H4 (cell line): ENCODE measurements at regions not wholly inside any gene's neighbourhood (a gene's known extent, or its start where the extent isn't known, plus 50 kb on each side); places are given as distances from the start of the nearest gene placed in this dataset.
"Not testable (repeated sequence)": the region's sequence is repeated elsewhere in the genome, so short reads cannot be mapped to it uniquely, and the experiment has no call there.

Source experiments
- DNase-seq: peaks from one replicate; pipeline ENCODE4 v3.0.0-alpha.2; 2015; ENCODE audit warnings: low spot score

DNA sequence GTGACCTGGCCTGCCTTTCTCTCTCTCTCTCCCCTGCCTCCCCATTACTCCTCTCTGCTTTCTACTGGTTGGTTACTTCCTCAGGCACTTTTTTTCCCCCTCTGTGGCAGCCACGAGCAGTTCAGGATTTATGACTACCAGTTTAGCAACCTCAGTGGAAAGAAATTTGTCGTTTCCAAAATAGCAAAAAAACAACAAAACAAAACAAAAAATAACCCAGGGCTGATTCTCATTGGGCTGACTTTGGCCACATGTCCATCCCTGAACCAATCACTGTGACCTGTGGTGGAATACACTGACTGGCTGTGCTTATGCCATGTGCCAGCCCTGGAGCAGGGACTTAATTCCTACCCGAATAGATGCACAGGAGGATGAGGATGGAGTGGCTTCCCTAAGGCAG, 137.4 kb downstream of the TFAP2C start:
- DNase-seq: no peak

DNA sequence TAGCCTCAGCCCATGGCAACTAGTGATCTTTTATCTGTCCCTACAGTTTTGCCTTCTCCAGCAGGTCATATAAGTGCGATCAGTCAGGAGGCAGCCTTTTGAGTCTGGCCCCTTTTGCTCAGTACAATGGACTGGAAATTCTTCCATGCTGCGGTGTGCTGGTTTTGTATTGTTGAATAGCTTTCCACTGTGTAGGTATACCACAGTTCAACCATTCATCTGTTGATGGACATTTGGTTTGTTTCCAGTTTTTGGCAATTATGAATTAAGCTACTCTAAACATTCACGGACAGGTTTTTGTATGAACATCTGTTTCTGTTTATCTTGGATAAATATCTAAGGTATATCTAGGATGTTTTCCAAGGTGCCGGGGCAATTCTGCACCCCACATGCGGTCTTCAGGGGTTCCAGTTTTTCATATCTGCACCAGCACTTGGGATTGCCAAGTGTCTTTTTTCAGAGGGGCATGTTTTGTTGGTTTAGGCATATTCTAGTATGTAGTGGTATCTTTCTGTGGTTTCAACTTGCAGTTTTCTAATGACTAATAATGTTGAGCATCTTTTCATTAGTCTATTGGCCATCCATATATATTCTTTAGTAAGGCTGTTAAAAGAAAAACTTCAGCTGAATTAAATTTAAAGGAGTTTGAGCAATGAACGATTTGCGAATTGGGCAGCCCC, 141.0 kb downstream of the TFAP2C start:
- no peak for DNase-seq

DNA sequence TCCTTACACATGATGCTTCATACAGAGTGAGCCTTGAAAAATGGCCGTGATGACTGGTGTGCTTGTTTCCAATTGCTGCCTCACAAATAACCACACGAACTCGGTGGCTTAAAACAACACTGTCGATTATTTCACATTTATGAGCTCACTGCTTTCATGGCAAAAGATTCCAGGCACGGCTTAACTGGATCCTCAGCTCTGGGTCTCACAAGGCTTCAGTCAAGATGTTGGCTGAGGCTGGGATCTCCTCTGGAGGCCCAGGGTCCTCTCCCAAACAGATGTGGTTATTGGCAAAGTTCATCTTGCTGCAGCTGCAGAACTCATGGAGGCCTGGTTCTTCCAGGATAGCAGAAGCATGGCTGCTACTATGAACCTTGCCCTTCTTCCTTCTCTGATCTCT, 144.6 kb downstream of the TFAP2C start:
- DNase-seq: no peak

DNA sequence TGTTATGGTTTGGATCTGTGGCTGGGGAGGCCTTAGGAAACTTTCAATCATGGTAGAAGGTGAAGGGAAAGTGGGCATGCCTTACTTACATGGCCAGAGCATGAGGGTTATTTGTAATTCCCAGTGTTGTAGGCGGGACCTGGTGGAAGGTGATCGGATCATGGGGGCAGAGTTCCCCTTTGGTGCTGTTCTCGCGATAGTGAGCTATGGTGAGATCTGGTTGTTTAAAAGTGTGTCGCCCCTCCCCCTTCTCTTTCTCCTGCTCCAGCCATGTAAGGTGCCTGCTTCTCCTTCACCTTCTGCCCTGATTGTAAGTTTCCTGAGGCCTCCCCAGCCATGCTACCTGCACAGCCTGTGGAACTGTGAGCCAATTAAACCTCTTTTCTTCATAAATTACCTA, 145.8 kb downstream of the TFAP2C start:
- no peak for DNase-seq

DNA sequence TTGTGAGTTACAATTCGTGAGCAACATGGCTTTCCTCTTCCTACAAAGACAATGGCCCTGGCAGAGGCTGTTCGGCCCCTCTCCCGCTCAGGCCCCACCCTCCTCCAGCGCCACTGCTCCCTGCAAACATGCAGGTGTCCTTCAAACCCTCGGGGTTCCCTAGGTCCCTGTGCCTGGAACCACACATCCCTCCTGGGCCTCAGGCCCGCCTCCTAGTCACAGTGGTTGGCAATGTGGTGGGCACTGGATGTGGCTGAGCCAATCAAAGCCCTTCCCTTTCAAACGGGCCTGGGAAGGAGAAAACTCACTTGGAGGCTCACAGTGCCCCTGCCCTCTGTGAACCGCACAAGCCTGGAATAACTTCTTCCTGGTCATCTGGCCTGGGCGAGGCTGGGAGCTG, 147.2 kb downstream of the TFAP2C start:
- DNase-seq: no peak

DNA sequence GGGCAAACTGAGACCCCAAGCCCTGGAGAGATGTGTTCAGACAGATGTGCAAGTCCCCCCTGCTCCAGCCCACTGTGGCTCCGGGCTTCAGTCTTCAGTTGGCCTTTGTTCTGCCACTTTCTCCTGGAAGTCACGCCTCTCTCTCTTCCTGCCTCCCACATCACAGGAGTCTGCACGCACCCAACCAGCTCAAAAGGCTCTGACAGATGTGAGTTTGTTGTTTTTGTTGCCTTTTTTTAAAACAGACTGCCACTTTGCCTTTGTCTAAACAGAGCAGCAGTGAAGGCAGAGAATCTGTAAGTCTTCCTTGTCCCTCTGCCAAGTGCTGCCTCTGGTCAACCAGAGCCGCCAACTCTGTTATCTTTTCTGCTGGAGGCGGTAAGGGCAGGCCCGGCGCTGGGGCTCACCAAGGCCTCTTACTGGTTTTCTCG, 149.7 kb downstream of the TFAP2C start:
- DNase-seq: peak; percentile 93

DNA sequence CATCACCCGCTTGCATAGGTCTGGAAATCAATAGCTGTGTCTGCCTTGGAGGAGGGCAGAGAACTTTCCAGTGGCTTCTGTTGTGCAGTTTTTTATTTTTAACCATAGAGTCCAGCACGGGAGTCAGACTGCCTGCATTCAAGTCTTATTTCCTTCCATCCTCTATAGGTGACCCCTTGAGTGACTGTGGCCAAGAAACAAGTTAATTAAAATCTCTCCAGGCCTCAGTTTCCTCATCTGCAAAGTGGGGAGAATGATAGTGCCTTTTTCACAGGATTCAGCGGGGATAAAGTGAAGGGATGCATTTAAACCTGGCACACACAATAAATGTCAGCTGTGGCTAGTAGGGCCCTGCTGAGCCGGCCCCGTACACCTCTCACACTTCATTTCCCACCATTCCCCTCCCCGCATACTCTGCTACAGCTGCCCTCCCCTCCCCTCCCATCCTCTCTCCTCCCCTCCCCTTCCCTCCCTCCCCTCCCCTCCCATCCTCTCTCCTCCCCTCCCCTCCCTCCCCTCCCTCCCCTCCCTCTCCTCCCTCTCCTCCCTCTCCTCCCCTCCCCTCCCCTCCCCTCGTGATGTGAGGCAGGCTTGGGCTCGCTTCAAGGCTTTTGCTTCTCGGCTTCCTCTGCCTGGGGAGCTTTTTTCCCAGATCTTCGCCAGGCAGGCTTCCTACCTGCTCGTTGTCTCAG, 150.5 kb downstream of the TFAP2C start:
- no peak for DNase-seq

DNA sequence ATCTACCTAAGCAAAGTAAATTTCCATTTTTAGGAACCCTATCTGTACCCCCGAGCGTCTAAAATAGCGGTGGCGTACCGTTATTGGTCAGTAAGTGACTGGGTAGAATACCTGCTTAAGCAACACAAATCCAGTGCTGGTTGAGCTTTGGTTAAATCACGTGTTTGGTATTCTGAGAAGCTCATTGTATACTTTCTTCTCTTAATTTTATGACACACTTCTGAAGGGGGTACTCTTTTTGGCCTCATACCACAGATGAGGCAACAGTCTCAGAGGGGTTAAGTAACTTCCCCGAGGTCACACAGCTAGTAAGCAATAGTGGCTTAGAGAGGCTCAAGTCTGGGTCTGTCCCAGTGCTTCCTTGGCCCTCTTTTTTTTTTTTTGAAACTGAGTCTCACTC, 151.2 kb downstream of the TFAP2C start:
- DNase-seq: no peak

DNA sequence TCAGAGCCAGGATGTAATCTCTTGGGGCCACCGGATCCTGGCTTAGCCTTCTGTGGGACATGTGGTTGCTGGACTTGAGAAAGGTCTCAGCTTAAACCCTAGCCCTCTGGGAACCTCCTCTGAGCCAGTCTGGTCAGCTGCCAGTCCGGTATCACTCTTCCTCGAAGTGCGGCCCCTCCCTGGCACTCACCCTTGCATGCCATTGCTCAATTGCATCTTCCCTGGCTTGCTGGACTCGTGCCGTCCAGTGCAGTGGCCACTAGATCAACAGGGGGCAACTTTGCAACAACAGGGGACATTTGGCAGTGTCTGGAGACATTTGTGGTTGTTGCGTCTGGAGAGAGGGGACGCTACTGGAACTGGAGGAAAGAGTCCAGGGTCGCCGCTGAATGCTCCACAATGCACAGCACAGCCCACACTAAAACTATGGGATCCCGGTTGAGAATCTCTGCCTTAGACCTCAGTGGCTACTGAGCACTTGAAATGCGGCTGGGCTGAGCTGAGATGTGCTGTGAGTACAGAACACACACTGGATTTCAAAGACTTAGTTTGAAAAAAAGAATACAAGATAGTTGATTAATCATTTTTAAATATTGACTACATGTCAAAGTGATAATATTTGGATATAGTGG, 152.1 kb downstream of the TFAP2C start:
- peak; percentile 79 for DNase-seq

DNA sequence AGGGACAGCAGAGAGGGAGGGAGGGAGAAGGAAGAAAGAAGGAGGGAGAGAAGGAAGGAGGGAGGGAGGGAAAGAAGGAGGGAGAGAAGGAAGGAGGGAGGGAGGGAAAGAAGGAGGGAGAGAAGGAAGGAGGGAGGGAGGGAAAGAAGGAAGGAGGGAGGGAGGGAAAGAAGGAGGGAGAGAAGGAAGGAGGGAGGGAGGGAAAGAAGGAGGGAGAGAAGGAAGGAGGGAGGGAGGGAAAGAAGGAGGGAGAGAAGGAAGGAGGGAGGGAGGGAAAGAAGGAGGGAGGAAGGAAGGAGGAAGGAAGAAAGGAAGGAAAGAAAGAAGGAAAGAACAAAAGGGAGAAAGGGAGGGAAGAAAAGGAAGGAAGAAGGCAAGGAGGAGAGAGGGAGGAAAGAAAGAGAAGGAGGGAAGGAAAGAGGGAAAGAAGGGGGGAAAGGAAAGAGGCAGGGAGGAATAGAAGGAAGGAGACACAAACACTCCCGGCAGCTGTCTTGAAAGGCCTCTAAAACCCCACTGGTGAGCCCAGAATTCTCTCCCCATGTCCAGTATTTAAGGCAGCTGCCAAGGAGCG, 153.0 kb downstream of the TFAP2C start:
- not testable (repeated sequence) for DNase-seq

DNA sequence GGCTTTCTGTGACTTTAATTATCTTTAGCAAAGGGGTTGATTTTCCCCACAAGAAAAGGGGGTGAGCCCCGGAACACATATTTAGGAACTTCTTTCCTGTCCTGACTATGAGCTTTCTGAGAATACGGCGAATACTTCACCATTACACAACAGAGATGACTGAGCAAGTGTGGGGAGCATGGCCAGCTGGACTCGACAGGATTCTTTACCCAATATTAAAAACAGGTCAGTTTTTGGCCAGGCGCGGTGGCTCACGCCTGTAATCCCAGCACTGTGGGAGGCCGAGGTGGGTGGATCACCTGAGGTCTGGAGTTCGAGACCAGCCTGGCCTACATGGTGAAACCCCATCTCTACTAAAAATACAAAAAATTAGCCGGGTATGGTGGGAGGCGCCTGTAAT, 153.7 kb downstream of the TFAP2C start:
- DNase-seq: not testable (repeated sequence)

DNA sequence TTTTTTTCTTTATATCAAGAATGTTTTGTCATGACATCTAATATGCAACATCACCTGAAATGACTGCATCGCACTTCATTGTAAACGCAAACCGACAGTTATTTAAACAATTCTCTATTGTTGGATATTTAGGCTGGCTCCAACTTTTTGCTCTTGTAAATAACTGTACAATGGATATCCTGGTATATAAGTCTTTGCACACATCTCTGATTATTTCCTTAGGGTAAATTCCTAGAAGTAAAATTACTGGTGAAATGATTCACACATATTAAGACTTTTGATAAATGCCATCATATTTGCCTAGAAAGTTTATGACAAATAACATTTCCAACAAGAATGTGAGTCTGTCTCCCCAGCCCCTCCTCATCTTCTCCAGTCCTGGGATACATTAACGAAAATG, 154.7 kb downstream of the TFAP2C start:
- no peak for DNase-seq

DNA sequence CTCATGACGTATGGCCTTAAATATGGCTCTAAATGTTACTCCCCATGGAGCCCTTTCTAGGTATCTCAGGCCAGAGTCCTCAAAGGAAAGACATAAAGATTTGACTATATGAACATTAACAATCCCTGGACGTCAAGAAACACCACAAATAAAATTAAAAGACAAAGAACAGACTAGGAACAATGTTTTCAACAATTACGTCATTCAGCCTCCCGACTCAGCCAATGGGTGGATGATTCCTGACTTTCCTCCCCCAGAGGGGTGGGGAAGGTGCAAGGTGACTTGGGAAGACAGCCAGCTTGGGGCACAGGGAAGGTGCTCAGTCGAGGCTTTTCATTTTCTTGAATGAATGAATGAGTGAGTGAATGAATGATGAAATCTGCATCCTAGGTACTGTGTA, 157.4 kb downstream of the TFAP2C start:
- no peak for DNase-seq

DNA sequence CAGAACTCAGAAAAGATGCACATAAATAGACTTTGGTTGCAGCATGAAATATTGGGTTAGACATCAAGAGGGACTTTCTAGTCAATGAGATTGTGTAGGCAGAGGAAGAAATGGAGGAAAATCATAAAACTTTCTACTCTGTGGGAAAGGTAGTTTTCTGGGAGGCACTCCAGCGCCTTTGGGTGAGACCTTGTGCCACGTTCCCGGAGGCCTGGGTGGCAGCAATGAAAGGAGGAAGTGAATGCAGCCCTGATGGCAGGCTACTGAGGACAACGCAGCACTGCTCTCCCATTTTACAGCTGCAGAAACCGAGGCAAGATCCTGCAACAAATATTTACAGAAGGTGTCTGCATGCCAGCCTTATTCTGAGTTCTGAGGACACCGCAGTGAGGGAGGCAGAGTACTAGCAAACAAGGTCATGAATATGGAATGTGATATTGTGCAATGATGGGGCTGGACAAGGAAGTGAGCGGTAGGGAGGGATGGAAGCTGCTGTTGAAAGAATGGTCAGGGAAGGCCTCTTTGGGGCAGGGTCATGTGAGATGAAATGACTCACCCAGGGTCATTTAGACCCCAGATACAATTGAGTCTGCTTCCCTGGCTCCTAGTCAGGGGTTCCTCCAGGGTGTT, 159.1 kb downstream of the TFAP2C start:
- peak; percentile 97 for DNase-seq

DNA sequence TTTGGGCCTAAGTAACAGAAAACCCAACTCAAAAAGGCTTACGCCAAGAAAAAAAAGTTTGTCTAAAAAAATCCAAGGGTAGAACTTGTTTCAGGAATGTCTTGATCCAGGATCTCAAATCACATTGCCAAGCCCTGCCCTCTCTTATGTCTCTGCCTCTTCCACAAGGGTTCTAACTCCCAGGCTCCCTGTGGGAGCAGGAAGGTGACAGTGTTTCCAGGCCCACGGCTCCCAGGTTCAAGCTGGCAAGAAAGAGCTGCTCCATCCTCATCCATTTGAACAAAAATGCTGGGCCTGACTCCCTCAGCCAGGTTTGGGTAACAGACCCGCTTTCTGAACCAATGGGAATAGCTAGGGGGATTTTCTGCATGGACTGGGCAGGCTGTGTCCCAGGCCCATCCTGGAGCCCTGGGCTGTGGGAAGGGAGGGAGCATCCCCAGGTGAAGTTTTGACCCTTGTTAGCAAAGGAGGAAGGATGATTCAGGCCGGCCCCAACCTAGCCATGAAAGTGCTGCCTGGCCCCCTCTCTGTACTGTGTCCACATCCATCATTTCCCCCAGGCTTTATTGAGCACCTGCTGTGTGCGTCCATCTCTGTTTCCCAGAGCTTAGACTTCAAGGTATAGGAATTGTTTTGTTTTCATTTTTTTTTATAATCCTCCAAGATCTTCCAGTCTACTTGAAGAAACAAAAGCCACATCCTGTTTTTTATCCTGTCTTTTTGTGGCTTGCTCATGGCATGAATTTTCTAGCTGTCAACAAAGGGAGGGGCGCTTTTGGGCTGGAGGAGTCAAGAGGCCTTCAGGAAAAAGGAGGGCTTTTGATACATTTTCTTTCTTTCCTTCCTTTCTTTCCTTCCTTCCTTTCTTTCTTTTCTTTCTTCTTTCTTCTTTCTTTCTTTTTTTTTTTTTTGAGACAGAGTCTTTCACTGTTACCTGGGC, 159.8 kb downstream of the TFAP2C start:
- peak; percentile 57 for DNase-seq

DNA sequence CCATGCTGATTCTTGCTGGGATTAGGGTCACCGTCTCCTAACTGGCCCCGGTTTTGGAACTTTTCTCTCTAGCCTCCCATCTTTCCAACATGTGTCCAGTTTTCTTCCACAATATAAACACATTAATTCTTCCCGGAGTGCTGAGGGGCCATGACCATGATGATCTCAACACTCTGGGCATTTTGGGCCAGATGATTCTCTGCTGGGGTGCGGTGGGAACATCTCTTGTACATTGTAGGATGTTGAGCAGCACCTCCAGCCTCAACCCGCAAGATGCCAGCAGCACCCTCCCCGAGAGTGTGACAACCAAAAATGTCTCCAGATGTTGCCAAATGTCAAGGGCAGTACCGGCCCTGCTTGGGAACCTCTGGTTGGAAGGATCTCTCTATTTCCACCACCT, 164.8 kb downstream of the TFAP2C start:
- no peak for DNase-seq

DNA sequence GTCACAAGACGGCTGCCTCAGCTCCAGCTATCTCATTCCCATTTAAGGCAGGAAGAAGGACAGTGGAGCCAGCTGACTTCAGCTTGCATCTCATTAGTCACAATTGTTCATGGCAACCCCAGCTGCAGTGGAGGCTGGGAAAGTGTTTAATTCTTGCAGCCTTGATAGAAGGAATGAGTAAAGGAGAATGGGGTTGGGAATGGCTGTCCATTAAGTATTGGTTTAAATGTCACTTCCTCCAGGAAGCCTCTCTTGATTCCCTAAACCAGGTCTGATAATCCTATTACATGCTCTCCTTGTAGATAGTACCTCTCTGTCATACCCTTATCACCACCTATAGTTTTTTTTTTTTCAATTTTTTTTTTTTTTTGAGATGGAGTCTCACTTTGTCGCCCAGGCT, 166.4 kb downstream of the TFAP2C start:
- DNase-seq: no peak

DNA sequence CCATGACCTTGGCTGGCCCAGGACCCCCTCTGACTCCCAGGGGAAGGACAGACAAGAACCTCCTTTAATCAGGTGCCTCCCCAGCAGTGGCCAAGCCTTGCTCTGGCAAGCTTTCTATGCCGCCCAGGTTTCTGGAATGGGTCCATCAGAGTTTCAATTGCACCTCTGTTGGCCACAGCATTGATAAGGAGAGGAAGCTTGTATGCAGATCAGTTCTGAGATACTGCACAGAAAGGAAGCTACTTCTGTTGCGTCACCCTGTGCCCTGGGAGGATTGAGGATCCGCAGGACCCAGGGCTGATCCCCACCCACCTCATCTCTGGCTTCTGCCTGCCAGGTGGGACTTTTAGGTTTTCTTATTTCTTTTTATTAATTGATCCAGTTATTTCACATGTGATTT, 167.2 kb downstream of the TFAP2C start:
- DNase-seq: no peak

DNA sequence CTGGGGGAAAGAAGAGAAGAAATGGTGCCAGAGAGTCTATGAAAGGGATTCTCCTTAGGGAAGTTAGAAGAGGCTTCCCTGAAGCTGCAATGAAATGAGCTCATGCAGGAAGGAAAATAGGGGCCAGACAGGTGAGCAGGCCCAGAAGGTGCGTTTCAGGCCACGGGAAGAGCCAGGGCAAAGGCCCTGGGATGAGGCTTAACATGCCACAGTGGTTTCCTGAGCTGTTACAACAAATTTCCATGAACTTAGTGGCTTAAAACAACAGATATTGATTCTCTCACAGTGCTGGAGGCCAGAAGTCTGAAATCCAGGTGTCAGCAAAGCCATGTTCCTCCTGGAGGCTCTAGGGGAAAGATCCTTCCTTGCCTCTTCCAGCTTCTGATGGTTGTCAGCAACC, 167.9 kb downstream of the TFAP2C start:
- no peak for DNase-seq

DNA sequence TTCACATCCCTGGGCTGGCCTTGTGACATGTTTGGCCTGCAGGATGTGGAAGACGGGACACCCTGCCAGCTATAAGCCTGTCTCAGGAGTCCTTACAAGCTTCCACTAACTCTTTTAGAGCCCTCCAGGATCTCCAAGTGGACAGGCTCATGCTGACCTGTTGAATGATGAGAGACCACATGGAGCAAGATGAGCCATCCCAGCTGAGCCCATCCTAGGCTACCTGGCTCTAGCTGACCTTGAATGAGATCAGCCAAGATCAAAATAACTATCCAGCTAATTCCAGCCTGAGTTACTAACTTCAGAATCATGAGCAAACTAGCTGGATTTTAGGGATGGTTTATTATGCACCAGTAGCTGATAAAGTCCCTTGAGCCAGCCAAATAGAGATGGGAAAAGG, 169.5 kb downstream of the TFAP2C start:
- no peak for DNase-seq

DNA sequence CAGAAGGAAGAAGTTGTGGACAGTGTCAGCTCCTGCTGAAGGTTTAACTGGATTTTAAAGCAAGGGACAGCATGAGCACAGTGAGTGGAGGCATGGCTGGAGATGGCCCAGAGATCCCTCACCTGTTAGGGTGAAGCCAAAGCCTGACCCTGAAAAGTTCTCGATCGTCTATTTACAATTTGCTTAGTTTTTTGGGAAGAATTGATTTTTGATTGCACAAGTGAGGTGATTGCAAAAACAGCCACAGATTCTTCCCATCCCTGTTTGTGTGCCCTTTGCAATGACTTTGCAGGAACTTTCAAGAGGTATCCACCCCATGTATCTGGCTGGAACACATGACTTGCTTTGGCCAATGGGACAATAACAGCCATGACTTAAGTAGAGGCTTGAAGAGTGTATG, 170.1 kb downstream of the TFAP2C start:
- no peak for DNase-seq
